RWPE1 (cell line): ENCODE measurements at regions not wholly inside any gene's neighbourhood (a gene's known extent, or its start where the extent isn't known, plus 50 kb on each side); places are given as distances from the start of the nearest gene placed in this dataset.
"Not testable (repeated sequence)": the region's sequence is repeated elsewhere in the genome, so short reads cannot be mapped to it uniquely, and the experiment has no call there.

ENCODE experiments used
- CTCF ChIA-PET: fragments of 350-600 bp; sonication (Branson Sonifier 250); formaldehyde crosslinking; extraction: SDS; loops from one replicate; lab custom pipeline; 2021; lab: Yijun Ruan, JAX
- POLR2A ChIA-PET: fragments of 400-600 bp; formaldehyde crosslinking; extraction: SDS; loops from one replicate; lab custom pipeline; 2020; ENCODE audit warnings: antibody characterized with exemption; ENCODE audit not compliant: low non-redundant PET; lab: Yijun Ruan, JAX
- DNase-seq: peaks from one replicate; pipeline ENCODE4 v3.0.0; 2012; ENCODE audit warnings: low spot score
- H3K27ac ChIP-seq: fragments of 450-650 bp; 2 replicates; pipeline ENCODE4 v1.5.1; 2017
- TF ChIP-seq, protein P1 (sequence below): fragments of 450-650 bp; conservative IDR thresholded peaks from 2 replicates; pipeline ENCODE4 v1.5.1; 2017; ENCODE audit warnings: low read depth, mild to moderate bottlenecking

DNA sequence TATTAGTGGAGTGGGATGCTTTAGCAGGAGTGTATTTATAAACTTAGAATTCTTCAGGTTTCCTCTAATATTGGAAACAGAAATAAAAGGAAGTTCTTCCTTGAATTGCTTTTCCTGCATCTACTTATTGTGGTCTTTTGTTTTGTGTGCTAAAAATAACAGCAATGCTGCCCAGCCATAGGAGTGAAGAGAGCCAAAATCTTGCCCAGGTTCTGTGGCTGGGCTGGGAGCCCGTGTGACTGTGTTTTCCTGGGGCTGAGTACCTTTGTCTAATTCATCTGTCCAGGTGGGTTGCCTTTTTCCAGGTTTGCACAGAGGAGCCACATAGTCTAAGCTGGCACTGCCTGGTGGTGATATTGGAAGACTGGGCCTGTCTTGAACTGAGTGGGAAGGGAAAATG is 179.7 kb upstream of the ADAMTSL1 start:
- TF ChIP-seq, protein P1, sequence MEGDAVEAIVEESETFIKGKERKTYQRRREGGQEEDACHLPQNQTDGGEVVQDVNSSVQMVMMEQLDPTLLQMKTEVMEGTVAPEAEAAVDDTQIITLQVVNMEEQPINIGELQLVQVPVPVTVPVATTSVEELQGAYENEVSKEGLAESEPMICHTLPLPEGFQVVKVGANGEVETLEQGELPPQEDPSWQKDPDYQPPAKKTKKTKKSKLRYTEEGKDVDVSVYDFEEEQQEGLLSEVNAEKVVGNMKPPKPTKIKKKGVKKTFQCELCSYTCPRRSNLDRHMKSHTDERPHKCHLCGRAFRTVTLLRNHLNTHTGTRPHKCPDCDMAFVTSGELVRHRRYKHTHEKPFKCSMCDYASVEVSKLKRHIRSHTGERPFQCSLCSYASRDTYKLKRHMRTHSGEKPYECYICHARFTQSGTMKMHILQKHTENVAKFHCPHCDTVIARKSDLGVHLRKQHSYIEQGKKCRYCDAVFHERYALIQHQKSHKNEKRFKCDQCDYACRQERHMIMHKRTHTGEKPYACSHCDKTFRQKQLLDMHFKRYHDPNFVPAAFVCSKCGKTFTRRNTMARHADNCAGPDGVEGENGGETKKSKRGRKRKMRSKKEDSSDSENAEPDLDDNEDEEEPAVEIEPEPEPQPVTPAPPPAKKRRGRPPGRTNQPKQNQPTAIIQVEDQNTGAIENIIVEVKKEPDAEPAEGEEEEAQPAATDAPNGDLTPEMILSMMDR = no peak
- H3K27ac ChIP-seq = no peak overlapping the region
- CTCF ChIA-PET = no interaction called here
- POLR2A ChIA-PET = no interaction called here
- DNase-seq = no peak

DNA sequence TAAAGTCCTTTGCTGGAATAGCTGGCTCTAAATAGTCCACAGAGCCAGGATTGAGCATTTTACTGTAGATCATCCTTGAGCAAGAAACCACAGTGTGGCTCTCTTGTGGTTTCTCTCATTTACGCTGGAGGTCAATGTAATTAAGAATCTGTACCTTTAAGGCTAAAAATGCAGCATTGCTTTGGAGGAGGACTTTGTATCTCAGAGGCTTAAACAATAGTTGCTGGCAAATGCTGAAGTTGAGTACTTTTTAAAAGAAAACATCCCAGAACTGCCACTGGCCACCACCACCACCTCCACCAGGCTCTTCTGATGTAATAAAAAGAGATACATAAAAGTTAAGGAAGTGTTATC is 177.3 kb upstream of the ADAMTSL1 start:
- no peak overlapping the region for H3K27ac ChIP-seq
- no peak for DNase-seq

DNA sequence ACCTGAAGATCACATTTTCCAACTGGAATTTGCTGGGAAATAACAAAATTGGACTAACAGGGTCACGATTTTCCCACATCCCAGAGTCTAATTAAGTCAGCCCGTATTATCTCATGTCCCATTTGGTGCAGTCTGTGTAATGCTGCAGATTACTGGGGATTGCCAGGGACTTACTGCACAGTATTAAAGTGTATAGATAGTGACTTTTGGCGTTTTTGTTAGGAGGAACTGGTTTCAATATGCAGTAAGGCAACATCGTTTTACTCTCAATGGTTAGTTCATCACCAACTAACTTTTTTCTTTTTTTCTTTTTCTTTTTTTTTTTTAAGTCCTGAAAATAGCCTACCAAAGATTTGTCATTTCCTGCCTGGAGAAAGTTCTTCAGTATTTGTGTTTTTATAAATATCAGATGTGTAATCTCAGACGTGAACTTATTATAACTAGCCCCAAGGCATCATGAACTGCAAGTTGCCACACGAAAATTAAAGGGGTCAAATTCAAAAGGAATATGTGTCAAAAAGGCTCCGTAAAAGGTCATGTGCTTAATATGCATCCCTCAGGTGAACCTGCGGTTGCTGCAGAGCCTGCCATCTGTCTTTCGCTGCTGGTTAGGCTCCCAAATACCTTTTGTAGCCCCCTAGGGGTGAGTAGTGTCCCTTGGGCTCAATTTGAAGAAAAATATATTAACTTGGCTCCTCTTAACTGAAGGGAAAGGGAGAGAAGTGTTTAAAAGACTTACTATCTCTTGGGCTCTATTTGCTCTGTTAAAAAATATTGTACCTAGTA is 176.7 kb upstream of the ADAMTSL1 start:
- no peak overlapping the region for H3K27ac ChIP-seq
- peak; percentile 27 for DNase-seq
- TF ChIP-seq, protein P1 = peak; percentile 14; the same call in 1 of the 2 replicates
- ChIA-PET POLR2A (no interaction called here), CTCF (interaction anchor here (1.0 kb wide), 1 partner anchor 42 kb away, joined by 4 read pairs; no protein-coding TSS in a partner anchor)

More for the DNA sequence above, 177.3 kb upstream of the ADAMTSL1 start:
- CTCF ChIA-PET = no interaction called here
- TF ChIP-seq, protein P1 = no peak
- POLR2A ChIA-PET = no interaction called here

DNA sequence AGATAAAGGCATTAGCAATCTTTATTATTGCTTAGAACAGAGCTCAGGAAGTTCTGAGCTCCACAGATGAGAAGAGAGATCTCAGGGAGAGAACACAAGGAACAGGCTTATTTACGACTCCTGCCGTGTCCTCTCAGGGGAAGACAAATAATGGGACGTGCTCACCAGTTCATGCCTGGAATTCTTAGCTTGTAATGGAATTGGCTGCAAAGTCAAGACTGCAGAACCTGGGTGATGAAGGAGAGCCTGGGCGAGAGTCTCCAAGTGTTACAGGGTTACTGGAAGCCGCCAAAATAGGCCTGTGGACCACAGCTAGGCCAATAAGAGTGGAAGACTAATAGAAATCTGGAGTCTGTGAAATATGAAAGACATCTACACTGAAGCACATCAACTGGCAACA is 174.5 kb upstream of the ADAMTSL1 start:
- no peak for DNase-seq
- TF ChIP-seq, protein P1 = no peak
- ChIA-PET CTCF (no interaction called here), POLR2A (no interaction called here)
- no peak overlapping the region for H3K27ac ChIP-seq

DNA sequence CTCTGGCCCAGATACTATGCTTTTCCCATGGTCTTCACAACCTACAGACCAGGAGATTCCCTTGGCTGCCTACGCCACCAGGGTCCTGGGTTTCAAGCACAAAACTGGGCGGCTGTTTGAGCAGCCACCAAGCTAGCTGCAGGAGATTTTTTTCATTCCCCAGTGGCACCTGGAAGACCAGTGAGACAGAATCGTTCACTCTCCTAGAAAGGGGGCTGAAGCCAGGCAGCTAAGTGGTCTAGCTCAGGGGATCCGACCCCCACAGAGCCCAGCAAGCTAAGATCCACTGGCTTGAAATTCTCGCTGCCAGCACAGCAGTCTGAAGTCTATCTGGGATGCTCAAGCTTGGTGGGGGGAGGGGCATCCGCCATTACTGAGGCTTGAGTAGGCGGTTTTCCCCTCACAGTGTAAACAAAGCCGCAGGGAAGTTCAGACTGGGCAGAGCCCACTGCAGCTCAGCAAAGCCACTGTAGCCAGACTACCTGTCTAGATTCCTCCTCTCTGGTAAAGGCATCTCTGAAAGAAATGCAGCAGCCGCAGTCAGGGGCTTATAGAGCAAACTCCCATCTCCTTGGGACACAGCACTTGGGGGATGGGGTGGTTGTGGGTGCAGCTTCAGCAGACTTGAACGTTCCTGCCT is 168.7 kb upstream of the ADAMTSL1 start:
- DNase-seq, H3K27ac ChIP-seq, POLR2A ChIA-PET: not testable (repeated sequence)
- CTCF ChIA-PET = interaction anchor here (0.6 kb wide), 1 partner anchor 85 kb away, joined by 3 read pairs; no protein-coding TSS in a partner anchor

DNA sequence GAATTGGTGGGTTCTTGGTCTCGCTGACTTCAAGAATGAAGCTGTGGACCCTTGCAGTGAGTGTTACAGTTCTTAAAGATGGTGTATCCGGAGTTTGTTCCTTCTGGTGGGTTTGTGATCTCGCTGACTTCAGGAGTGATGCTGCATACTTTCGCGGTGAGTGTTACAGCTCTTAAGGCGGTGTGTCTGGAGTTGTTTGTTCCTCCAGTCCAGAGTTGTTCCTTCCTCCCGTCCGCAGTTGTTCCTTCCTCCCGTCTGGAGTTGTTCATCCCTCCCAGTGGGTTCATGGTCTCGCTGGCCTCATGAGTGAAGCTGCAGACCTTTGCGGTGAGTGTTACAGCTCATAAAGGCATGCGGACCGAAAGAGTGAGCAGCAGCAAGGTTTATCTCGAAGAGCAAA is 159.6 kb upstream of the ADAMTSL1 start:
- TF ChIP-seq, protein P1 = no peak
- ChIA-PET POLR2A (no interaction called here), CTCF (no interaction called here)
- H3K27ac ChIP-seq = no peak overlapping the region
- DNase-seq = no peak

DNA sequence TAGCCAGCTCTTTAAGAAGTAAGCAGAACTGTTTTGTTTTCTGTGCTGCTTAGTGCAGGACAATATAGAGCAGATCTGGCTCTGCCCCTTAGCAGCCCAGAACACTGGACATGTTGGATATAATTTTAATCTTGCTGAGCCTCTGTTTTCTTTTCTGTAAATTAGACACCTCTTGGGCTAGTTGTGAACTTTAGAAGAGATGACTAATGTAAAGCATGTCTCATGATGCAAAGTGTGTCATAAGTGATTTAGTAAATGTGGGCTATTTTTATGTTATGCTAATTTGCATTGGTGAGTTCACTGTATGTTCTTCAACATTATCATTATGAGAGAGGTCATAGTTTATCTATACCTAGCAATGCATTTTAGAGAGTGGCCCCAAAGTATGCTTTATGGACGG is 156.1 kb upstream of the ADAMTSL1 start:
- TF ChIP-seq, protein P1 = no peak
- DNase-seq = no peak
- no peak overlapping the region for H3K27ac ChIP-seq
- ChIA-PET CTCF (no interaction called here), POLR2A (no interaction called here)
